Suprapubic skin (tissue), 4 donors: ENCODE measurements at regions not wholly inside any gene's neighbourhood (a gene's known extent, or its start where the extent isn't known, plus 50 kb on each side); places are given as distances from the start of the nearest gene placed in this dataset.

Experiments used
- CTCF ChIP-seq, 2 donors: fragments of 200-600 bp in 1 of 2; fragments of 450-650 bp in 1 of 2; sonication (generic) in 1 of 2; IDR thresholded peaks; one replicate each; pipeline ENCODE4 v1.5.1; 2016 to 2019; ENCODE audit warnings: antibody characterized with exemption in 2 of 2, mild to moderate bottlenecking in 1 of 2, moderate library complexity in 1 of 2
- EP300 ChIP-seq: sonication (generic); formaldehyde crosslinking; IDR thresholded peaks from one replicate; pipeline ENCODE4 v1.6.1; 2017; ENCODE audit warnings: antibody characterized with exemption
- POLR2A ChIP-seq, 2 donors: fragments of 450-650 bp; IDR thresholded peaks; one replicate each; pipeline ENCODE4 v1.6.1; 2017; ENCODE audit warnings: antibody characterized with exemption in 2 of 2, mild to moderate bottlenecking in 2 of 2, moderate library complexity in 2 of 2
- POLR2AphosphoS5 ChIP-seq, 3 donors: sonication (generic); formaldehyde crosslinking; IDR thresholded peaks; one replicate each; pipeline ENCODE4 v1.6.1; 2017; ENCODE audit warnings: antibody characterized with exemption in 3 of 3

GRCh38 chr10:85454386-85454785, 912.2 kb downstream of the GRID1 start:
- TF ChIP-seq POLR2A (IDR thresholded peaks at IDR 0.05) (no peak), CTCF (IDR thresholded peaks at IDR 0.05) (no peak), EP300 (no peak), POLR2AphosphoS5 (IDR thresholded peaks at IDR 0.05) (no peak)
